RWPE1 (cell line): ENCODE measurements at regions not wholly inside any gene's neighbourhood (a gene's known extent, or its start where the extent isn't known, plus 50 kb on each side); places are given as distances from the start of the nearest gene placed in this dataset.

Experiments used
- CTCF ChIA-PET: fragments of 350-600 bp; sonication (Branson Sonifier 250); formaldehyde crosslinking; extraction: SDS; loops from one replicate; lab custom pipeline; 2021; lab: Yijun Ruan, JAX
- POLR2A ChIA-PET: fragments of 400-600 bp; formaldehyde crosslinking; extraction: SDS; loops from one replicate; lab custom pipeline; 2020; ENCODE audit warnings: antibody characterized with exemption; ENCODE audit not compliant: low non-redundant PET; lab: Yijun Ruan, JAX
- DNase-seq: peaks from one replicate; pipeline ENCODE4 v3.0.0; 2012; ENCODE audit warnings: low spot score
- H3K27ac ChIP-seq: fragments of 450-650 bp; 2 replicates; pipeline ENCODE4 v1.5.1; 2017
- TF ChIP-seq, protein P1 (sequence below): fragments of 450-650 bp; conservative IDR thresholded peaks from 2 replicates; pipeline ENCODE4 v1.5.1; 2017; ENCODE audit warnings: low read depth, mild to moderate bottlenecking

DNA sequence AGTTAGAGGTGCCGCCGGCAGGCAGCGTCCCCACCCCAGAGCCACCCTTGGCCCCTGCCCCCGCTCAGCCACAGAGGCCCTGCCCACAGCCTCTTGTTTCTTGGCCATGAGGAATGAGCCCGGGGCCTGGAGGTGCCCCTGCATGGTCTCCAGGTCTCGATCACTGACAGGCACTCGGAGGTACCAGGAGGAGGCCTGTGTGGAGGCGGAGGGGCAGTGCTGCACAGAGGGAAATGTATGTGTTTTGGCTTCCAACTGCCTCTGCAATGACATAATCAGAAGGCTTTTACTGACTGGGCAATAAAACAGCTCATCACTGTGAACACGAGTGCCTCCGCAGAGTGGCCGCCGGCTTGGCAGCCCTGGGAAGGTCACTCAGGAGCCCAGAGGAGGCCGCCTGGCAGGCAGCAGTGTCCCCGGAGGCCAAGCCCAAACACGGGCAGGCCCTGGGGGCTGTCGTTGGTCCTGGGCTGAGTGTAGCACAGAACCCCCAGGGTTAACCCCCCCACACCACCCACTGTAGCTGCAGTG, 61.1 kb upstream of the GATA5 start:
- DNase-seq, result no peak
- ChIA-PET CTCF (interaction anchor here (0.7 to 2.2 kb wide), 2 partner anchors 21 to 37 kb away, joined by 4 to 10 read pairs; no protein-coding TSS in a partner anchor), POLR2A (no interaction called here)
- TF ChIP-seq, protein P1, sequence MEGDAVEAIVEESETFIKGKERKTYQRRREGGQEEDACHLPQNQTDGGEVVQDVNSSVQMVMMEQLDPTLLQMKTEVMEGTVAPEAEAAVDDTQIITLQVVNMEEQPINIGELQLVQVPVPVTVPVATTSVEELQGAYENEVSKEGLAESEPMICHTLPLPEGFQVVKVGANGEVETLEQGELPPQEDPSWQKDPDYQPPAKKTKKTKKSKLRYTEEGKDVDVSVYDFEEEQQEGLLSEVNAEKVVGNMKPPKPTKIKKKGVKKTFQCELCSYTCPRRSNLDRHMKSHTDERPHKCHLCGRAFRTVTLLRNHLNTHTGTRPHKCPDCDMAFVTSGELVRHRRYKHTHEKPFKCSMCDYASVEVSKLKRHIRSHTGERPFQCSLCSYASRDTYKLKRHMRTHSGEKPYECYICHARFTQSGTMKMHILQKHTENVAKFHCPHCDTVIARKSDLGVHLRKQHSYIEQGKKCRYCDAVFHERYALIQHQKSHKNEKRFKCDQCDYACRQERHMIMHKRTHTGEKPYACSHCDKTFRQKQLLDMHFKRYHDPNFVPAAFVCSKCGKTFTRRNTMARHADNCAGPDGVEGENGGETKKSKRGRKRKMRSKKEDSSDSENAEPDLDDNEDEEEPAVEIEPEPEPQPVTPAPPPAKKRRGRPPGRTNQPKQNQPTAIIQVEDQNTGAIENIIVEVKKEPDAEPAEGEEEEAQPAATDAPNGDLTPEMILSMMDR, result no peak
- no peak overlapping the region for H3K27ac ChIP-seq

DNA sequence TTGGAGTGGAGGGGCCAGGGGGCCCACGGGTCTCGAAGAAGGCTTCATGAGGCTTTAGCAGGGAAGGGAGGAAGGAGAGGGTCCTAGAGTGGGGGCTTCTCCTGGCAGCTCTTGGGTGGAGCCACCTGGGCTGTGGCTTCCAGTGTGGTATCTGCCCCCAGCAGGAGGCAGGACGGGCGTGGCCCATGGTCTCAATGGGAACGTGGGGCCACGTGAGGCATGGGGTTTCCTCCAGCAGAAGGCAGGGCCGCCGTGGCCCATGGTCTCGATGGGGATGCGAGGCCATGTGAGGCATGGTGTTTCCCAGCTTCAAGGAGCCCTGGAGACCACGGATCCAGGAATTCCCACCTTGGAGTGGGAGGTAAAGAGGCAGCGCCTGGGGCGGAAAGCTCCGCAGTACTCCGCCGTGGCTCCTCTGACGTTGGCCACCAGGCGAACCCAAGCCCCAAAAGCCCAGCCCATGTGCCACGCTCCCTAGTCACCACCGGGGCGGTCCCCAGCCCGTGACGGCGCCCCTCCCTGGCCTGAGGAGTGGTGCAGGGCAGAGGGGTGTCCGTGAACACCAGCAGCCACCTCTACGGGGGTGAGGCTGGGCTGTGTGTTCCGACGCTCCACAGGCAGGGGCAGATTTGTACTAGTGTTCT, 62.0 kb upstream of the GATA5 start:
- no peak for DNase-seq
- no peak overlapping the region for H3K27ac ChIP-seq
- TF ChIP-seq, protein P1, result no peak
- CTCF ChIA-PET, result interaction anchor here (2.2 kb wide), 1 partner anchor 38 kb away, joined by 10 read pairs; no protein-coding TSS in a partner anchor
- POLR2A ChIA-PET, result no interaction called here

DNA sequence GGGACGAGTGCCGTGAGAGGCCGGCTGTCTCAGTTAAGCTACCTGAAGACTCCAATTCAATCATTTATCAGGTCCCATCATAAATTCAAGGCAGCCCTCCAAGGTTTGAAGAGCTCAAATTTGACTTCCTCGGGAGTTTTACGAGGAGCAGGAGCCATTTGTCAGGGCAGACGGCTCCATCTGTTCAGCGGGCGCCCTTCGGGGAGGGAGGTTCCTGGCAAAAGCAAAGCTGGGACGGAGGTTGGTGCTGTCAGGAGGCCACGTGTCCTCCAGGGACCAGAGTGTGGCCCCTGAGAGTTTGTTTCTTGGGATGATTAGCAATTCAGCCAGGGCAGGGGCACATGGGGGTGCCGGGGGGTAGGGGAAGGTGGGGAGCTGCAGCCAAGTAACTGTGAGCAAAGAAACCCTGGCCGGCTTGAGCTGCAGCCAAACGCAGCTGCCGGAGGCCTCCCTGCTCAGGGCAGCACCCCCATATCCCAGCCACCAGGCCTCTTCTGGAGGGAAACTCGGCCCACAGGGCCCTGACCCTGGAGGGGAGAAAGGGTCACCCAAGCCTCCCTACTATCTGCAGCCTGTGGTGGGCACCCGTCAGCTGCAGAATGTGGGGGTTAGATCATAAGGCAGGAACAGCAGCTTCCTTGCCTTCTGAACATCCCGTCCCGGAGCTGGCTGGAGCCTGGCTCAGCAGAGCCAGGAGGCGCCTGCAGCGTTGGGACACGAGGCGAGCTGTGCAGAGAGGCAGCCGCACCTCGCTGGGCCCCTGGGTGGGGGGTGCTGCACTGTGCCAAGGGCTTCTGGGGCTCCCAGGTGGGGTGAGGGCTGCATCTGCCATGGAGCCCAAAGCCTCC, 63.6 kb upstream of the GATA5 start:
- H3K27ac ChIP-seq, result no peak overlapping the region
- CTCF ChIA-PET, result interaction anchor here (0.7 to 1.9 kb wide), 4 partner anchors 20 to 77 kb away, joined by 3 to 7 read pairs (median 4); no protein-coding TSS in a partner anchor
- POLR2A ChIA-PET, result no interaction called here

DNA sequence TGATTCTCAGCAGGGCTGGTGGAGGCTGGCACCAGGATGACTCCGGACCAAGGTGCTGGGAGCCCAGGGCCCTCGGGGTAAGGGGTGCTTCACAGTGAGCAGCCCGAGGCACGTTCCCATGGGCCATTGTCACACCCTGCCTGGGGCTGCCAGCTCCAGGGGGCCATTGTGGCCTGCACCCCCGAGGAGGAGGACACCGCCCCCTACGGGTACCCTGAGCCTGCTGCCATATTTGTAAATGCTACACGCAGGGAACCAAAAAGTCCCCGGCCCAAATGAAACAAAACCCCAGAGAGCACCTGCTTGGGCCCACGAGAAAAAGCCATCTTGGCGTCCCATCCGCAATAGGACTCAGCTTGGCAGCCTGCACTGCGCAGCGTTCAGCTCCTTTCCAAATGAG, 64.7 kb upstream of the GATA5 start:
- H3K27ac ChIP-seq, result no peak overlapping the region
- DNase-seq, result no peak
- POLR2A ChIA-PET, result no interaction called here
- TF ChIP-seq, protein P1, result no peak
- CTCF ChIA-PET, result interaction anchor here (0.5 to 1.5 kb wide), 5 partner anchors 11 to 1006 kb away, joined by 3 to 4 read pairs (median 3); no protein-coding TSS in a partner anchor

More for the DNA sequence above, 63.6 kb upstream of the GATA5 start:
- DNase-seq, result no peak
- TF ChIP-seq, protein P1, result no peak

DNA sequence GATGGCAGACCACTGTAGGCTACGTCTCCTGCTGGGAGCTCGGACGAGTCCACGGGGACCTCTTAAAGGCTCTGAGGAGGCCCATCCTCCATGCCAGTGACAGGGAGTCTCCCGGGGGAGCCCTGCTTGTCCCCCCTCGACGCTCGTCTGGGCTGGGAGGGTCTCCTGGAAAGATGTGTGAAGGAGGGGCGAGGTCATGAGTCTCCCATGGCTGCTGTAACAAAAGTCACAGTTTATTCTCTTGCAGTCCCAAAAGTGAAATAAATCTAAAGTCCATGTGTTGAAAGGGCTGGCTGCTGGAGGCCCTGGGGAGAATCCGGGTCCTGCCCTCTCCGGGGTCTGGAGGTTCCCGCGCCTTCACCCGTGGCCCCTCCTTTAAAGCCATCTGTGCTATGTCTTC, 67.1 kb upstream of the GATA5 start:
- DNase-seq, result no peak
- CTCF ChIA-PET, result interaction anchor here (1.4 kb wide), 1 partner anchor 249 kb away, joined by 3 read pairs; no protein-coding TSS in a partner anchor
- POLR2A ChIA-PET, result interaction anchor here (0.6 kb wide), 1 partner anchor 644 kb away, joined by 4 read pairs; no protein-coding TSS in a partner anchor
- no peak overlapping the region for H3K27ac ChIP-seq
- TF ChIP-seq, protein P1, result no peak
